Activated B cell treated with CpG ODN at 0.5 μM for 24 hours (primary cell): ENCODE measurements at regions not wholly inside any gene's neighbourhood (a gene's known extent, or its start where the extent isn't known, plus 50 kb on each side); places are given as distances from the start of the nearest gene placed in this dataset.

ENCODE experiments used
- ATAC-seq: fragments of 200-7000 bp; cut with Tn5 transposase; one replicate; pipeline ENCODE4 v1.10.0; 2021; ENCODE audit warnings: low read depth, mild to moderate bottlenecking, moderate library complexity
- CTCF ChIA-PET: fragments of 350-600 bp; sonication (Branson Sonifier 250); formaldehyde crosslinking; loops from one replicate; lab custom pipeline; 2021; ENCODE audit warnings: antibody characterized with exemption; lab: Charles Lee
- POLR2A ChIA-PET: fragments of 350-600 bp; sonication (Branson Sonifier 250); formaldehyde crosslinking; loops from one replicate; lab custom pipeline; 2021; ENCODE audit warnings: antibody characterized with exemption; lab: Charles Lee
- DNase-seq: peaks from one replicate; pipeline ENCODE4 v3.0.0; 2022
- H3K27ac Mint-ChIP-seq: one replicate; pipeline ENCODE4 v1.8.0; 2020; ENCODE audit warnings: mixed read lengths
- H3K27me3 Mint-ChIP-seq: one replicate; pipeline ENCODE4 v1.8.0; 2021; ENCODE audit warnings: mixed read lengths
- H3K36me3 Mint-ChIP-seq: one replicate; pipeline ENCODE4 v1.8.0; 2021; ENCODE audit warnings: low read depth, mixed read lengths
- H3K4me1 Mint-ChIP-seq: one replicate; pipeline ENCODE4 v1.8.0; 2021; ENCODE audit warnings: mixed read lengths
- H3K4me3 Mint-ChIP-seq: one replicate; pipeline ENCODE4 v1.8.0; 2020; ENCODE audit warnings: mild to moderate bottlenecking, mixed read lengths
- H3K9me3 Mint-ChIP-seq: one replicate; pipeline ENCODE4 v1.8.0; 2020; ENCODE audit warnings: mixed read lengths
- CTCF ChIP-seq: fragments of 200-600 bp; IDR thresholded peaks from one replicate; pipeline ENCODE4 v1.8.0; 2022; ENCODE audit warnings: antibody characterized with exemption, mild to moderate bottlenecking
- intact Hi-C: fragments of 100-400 bp; cut with micrococcal nuclease; formaldehyde crosslinking; loops from one replicate; pipeline ENCODE4 v1.15.1; 2024

GRCh38 chr15:23890218-23890617 lies 203.1 kb upstream of the NDN start:
- no peaks in the 10 kb centered on the region for H3K27me3 Mint-ChIP-seq
- POLR2A ChIA-PET = no interaction called here

GRCh38 chr15:23897091-23897490 lies 210.0 kb upstream of the NDN start:
- intact Hi-C loops = no loop called here
- H3K4me1 Mint-ChIP-seq = no peaks in the 10 kb centered on the region
- peaks cover 15% of the 10 kb centered on the region for H3K9me3 Mint-ChIP-seq
- CTCF ChIA-PET = no interaction called here
- H3K4me3 Mint-ChIP-seq = no peak overlapping the region
- H3K27me3 Mint-ChIP-seq = no peaks in the 10 kb centered on the region
- POLR2A ChIA-PET = no interaction called here
- H3K36me3 Mint-ChIP-seq = no peaks in the 10 kb centered on the region
- ATAC-seq (no peak), DNase-seq (no peak)
- no peak for TF ChIP-seq CTCF
- no peak overlapping the region for H3K27ac Mint-ChIP-seq

More at GRCh38 chr15:23890218-23890617, 203.1 kb upstream of the NDN start:
- Mint-ChIP-seq H3K27ac (no peak overlapping the region), H3K9me3 (peaks cover 6% of the 10 kb centered on the region), H3K36me3 (no peaks in the 10 kb centered on the region), H3K4me3 (no peak overlapping the region), H3K4me1 (no peaks in the 10 kb centered on the region)
- ATAC-seq (no peak), DNase-seq (no peak)
- TF ChIP-seq CTCF = no peak
- CTCF ChIA-PET = no interaction called here
- intact Hi-C loops = no loop called here

GRCh38 chr15:23897531-23897930 lies 210.4 kb upstream of the NDN start:
- Mint-ChIP-seq H3K27me3 (no peaks in the 10 kb centered on the region), H3K4me1 (no peaks in the 10 kb centered on the region), H3K9me3 (peaks cover 15% of the 10 kb centered on the region), H3K4me3 (no peak overlapping the region), H3K27ac (no peak overlapping the region), H3K36me3 (no peaks in the 10 kb centered on the region)
- ATAC-seq = no peak
- ChIA-PET CTCF (no interaction called here), POLR2A (no interaction called here)
- intact Hi-C loops = no loop called here
- no peak for DNase-seq
- no peak for TF ChIP-seq CTCF

DNA sequence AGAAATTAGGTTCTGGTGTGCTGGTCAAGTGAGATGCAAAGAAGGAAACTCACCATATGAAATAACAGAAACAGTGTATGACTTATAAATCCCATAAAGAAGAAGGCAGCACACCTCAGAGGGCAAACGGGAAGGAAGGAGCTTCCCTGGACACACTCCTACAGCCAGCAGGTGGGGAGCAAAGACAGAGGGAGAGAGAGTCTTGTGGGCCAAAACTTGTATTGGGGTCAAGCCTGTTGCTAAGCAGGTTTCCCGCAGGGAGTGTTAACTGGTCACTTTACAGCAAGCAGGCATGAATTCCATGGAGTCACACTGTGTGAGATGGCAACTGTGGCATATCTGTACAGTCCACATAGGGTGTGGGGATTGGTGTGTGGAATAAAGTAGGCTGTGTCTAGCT lies 222.9 kb upstream of the NDN start:
- no peak for ATAC-seq
- DNase-seq = no peak
- no peak for TF ChIP-seq CTCF
- ChIA-PET POLR2A (no interaction called here), CTCF (no interaction called here)
- Mint-ChIP-seq H3K4me3 (no peak overlapping the region), H3K9me3 (no peaks in the 10 kb centered on the region), H3K36me3 (no peaks in the 10 kb centered on the region), H3K27me3 (no peaks in the 10 kb centered on the region), H3K4me1 (no peaks in the 10 kb centered on the region), H3K27ac (no peak overlapping the region)
- intact Hi-C loops = no loop called here

GRCh38 chr15:23912191-23912590 lies 225.1 kb upstream of the NDN start:
- Mint-ChIP-seq H3K4me3 (no peak overlapping the region), H3K27me3 (no peaks in the 10 kb centered on the region), H3K4me1 (no peaks in the 10 kb centered on the region), H3K36me3 (no peaks in the 10 kb centered on the region), H3K27ac (no peak overlapping the region), H3K9me3 (no peaks in the 10 kb centered on the region)
- TF ChIP-seq CTCF = no peak
- POLR2A ChIA-PET = no interaction called here
- CTCF ChIA-PET = no interaction called here
- ATAC-seq = no peak
- intact Hi-C loops = no loop called here
- DNase-seq = no peak
